Fibroblast of lung (primary cell): ENCODE measurements at regions not wholly inside any gene's neighbourhood (a gene's known extent, or its start where the extent isn't known, plus 50 kb on each side); places are given as distances from the start of the nearest gene placed in this dataset.
"Not testable (repeated sequence)": the region's sequence is repeated elsewhere in the genome, so short reads cannot be mapped to it uniquely, and the experiment has no call there.

ENCODE experiments used
- DNase-seq, 2 donors: peaks; one replicate each; pipeline versions ENCODE4 v3.0.0 to v3.0.0-alpha.2; 2010; ENCODE audit warnings: low read depth in 2 of 2
- H2AFZ ChIP-seq: 2 replicates; pipeline ENCODE4 v1.5.1; 2012; ENCODE audit warnings: low read length, control low read depth, inconsistent platforms
- H3K27ac ChIP-seq: 2 replicates; pipeline ENCODE4 v1.5.1; 2011; ENCODE audit warnings: low read length, control low read depth; ENCODE audit not compliant: insufficient read depth
- H3K27me3 ChIP-seq: 2 replicates; pipeline ENCODE4 v1.5.1; 2011; ENCODE audit warnings: mild to moderate bottlenecking, low read length; ENCODE audit not compliant: control insufficient read depth, insufficient read depth
- H3K36me3 ChIP-seq: 2 replicates; pipeline ENCODE4 v1.5.1; 2011; ENCODE audit warnings: low read length; ENCODE audit not compliant: control insufficient read depth, insufficient read depth
- H3K4me1 ChIP-seq: 2 replicates; pipeline ENCODE4 v1.5.1; 2011; ENCODE audit warnings: low read length; ENCODE audit not compliant: control insufficient read depth, insufficient read depth; ENCODE audit errors: extremely low read depth
- H3K4me2 ChIP-seq: 2 replicates; pipeline ENCODE4 v1.5.1; 2011; ENCODE audit warnings: low read length, control low read depth; ENCODE audit not compliant: insufficient read depth; ENCODE audit errors: extremely low read depth
- H3K4me3 ChIP-seq, 4 experiments: fragments of 200-600 bp in 1 of 4; sonication (generic) in 1 of 4; replicated peaks in 1 of 4; 2 replicates each; pipeline ENCODE4 v1.5.1; 2011 to 2016; ENCODE audit warnings: low read length in 4 of 4, low read depth in 3 of 4, mild to moderate bottlenecking in 3 of 4, control low read depth in 2 of 4, inconsistent platforms in 1 of 4, mixed read lengths in 1 of 4; ENCODE audit not compliant: insufficient read depth in 1 of 4; ENCODE audit errors: control extremely low read depth in 1 of 4
- H3K79me2 ChIP-seq: 2 replicates; pipeline ENCODE4 v1.5.1; 2012; ENCODE audit warnings: mild to moderate bottlenecking, low read length, inconsistent platforms; ENCODE audit not compliant: control insufficient read depth, insufficient read depth
- H3K9ac ChIP-seq: 2 replicates; pipeline ENCODE4 v1.5.1; 2011; ENCODE audit warnings: mild to moderate bottlenecking, low read length, control low read depth; ENCODE audit not compliant: insufficient read depth
- H3K9me3 ChIP-seq: 2 replicates; pipeline ENCODE4 v1.5.1; 2012; ENCODE audit warnings: low read depth, low read length; ENCODE audit not compliant: control insufficient read depth, insufficient read depth
- H4K20me1 ChIP-seq: 2 replicates; pipeline ENCODE4 v1.5.1; 2011; ENCODE audit warnings: low read length; ENCODE audit not compliant: control insufficient read depth, insufficient read depth; ENCODE audit errors: extremely low read depth
- CTCF ChIP-seq, 2 donors: IDR thresholded peaks in 1 of 2; conservative IDR thresholded peaks in 1 of 2; 1 replicate in 1 of 2; 2 replicates in 1 of 2; pipeline ENCODE4 v1.5.1; 2011 to 2012; ENCODE audit warnings: low read length in 2 of 2, control low read depth in 1 of 2, inconsistent platforms in 1 of 2, low read depth in 1 of 2, mild to moderate bottlenecking in 1 of 2
- EZH2 ChIP-seq: IDR thresholded peaks from 2 replicates; pipeline ENCODE4 v1.5.1; 2012; ENCODE audit warnings: low read length, control low read depth, mild to moderate bottlenecking; ENCODE audit errors: missing control alignments

- no peaks in the 10 kb centered on the region for H3K4me1 ChIP-seq
- TF ChIP-seq EZH2 (no peak), CTCF (conservative IDR thresholded peaks at IDR 0.05 in 1 of 2, IDR thresholded peaks at IDR 0.05 in 1 of 2; ENCODE audit: low read depth in 1 of 2, low read length in 2 of 2) (no peak)
- H3K9me3 ChIP-seq, result no peaks in the 10 kb centered on the region
- H3K27me3 ChIP-seq, result no peaks in the 10 kb centered on the region
- no peaks in the 10 kb centered on the region for H3K36me3 ChIP-seq
- H2AFZ ChIP-seq, result no peak overlapping the region
- H4K20me1 ChIP-seq, result no peaks in the 10 kb centered on the region
- no peaks in the 10 kb centered on the region for H3K79me2 ChIP-seq
- no peak overlapping the region for H3K27ac ChIP-seq
- H3K9ac ChIP-seq, result no peak overlapping the region
- no peak overlapping the region for H3K4me2 ChIP-seq
- H3K4me3 ChIP-seq, result no peak overlapping the region
- DNase-seq, result no peak
These were observed 68.6 kb upstream of the MCHR2 start for GRCh38 chr6:100062621-100063020.

GRCh38 chr6:100057941-100058340 is 63.9 kb upstream of the MCHR2 start:
- H2AFZ ChIP-seq, result no peak overlapping the region

GRCh38 chr6:100050550-100050949 is 56.5 kb upstream of the MCHR2 start:
- no peaks in the 10 kb centered on the region for H3K27me3 ChIP-seq
- H3K27ac ChIP-seq, result no peak overlapping the region
- no peak overlapping the region for H3K4me2 ChIP-seq
- no peak overlapping the region for H3K4me3 ChIP-seq
- H3K79me2 ChIP-seq, result no peaks in the 10 kb centered on the region
- TF ChIP-seq EZH2 (no peak), CTCF (conservative IDR thresholded peaks at IDR 0.05 in 1 of 2, IDR thresholded peaks at IDR 0.05 in 1 of 2; ENCODE audit: low read depth in 1 of 2, low read length in 2 of 2) (no peak)
- H2AFZ ChIP-seq, result no peak overlapping the region
- no peaks in the 10 kb centered on the region for H3K36me3 ChIP-seq
- no peaks in the 10 kb centered on the region for H3K9me3 ChIP-seq
- no peaks in the 10 kb centered on the region for H4K20me1 ChIP-seq
- H3K9ac ChIP-seq, result no peak overlapping the region
- no peaks in the 10 kb centered on the region for H3K4me1 ChIP-seq
- no peak for DNase-seq

More at GRCh38 chr6:100057941-100058340, 63.9 kb upstream of the MCHR2 start:
- Histone ChIP-seq H3K79me2 (no peaks in the 10 kb centered on the region), H3K9me3 (no peaks in the 10 kb centered on the region), H3K27ac (no peak overlapping the region), H3K4me2 (no peak overlapping the region), H3K4me3 (no peak overlapping the region), H3K4me1 (no peaks in the 10 kb centered on the region), H3K36me3 (no peaks in the 10 kb centered on the region), H3K9ac (no peak overlapping the region), H4K20me1 (no peaks in the 10 kb centered on the region), H3K27me3 (no peaks in the 10 kb centered on the region)
- no peak for TF ChIP-seq CTCF (conservative IDR thresholded peaks at IDR 0.05 in 1 of 2, IDR thresholded peaks at IDR 0.05 in 1 of 2; ENCODE audit: low read depth in 1 of 2, low read length in 2 of 2)
- no peak for TF ChIP-seq EZH2
- no peak for DNase-seq

- not testable (repeated sequence) for H3K79me2 ChIP-seq, H3K9me3 ChIP-seq, H3K27me3 ChIP-seq, H2AFZ ChIP-seq, H4K20me1 ChIP-seq, DNase-seq, H3K4me1 ChIP-seq, H3K36me3 ChIP-seq, H3K4me3 ChIP-seq, H3K4me2 ChIP-seq, H3K9ac ChIP-seq, H3K27ac ChIP-seq
These were observed 49.9 kb upstream of the MCHR2 start for GRCh38 chr6:100043961-100044360.
